K562 (cell line): ENCODE measurements at regions not wholly inside any gene's neighbourhood (a gene's known extent, or its start where the extent isn't known, plus 50 kb on each side); places are given as distances from the start of the nearest gene placed in this dataset.

ENCODE experiments used
- ATAC-seq: fragments of 200-7000 bp; cut with Tn5 transposase; 3 replicates; pipeline ENCODE4 v1.9.1; 2020; ENCODE audit warnings: moderate library complexity
- BruUV-seq: library from RNA; stranded (reverse); fragments of 400-500 nt; replicated peaks from 2 replicates; lab custom pipeline; 2021; lab: Mats Ljungman, UMichigan
- CTCF ChIA-PET: fragments of 300-600 bp; formaldehyde crosslinking; extraction: SDS; loops from one replicate; lab custom pipeline; 2021; ENCODE audit warnings: low intra/inter-chr PET ratio; lab: Yijun Ruan, JAX
- POLR2A ChIA-PET: fragments of 300-600, 350-650 bp; sonication (Branson Sonifier 250); formaldehyde crosslinking; extraction: SDS; loops from one replicate; lab custom pipeline; 2021; ENCODE audit warnings: antibody characterized with exemption, inconsistent platforms; lab: Yijun Ruan, JAX
- DNase-seq, 4 experiments: peaks; one replicate each; pipeline versions ENCODE4 v3.0.0 to v3.0.0-alpha.2; 2011 to 2018; ENCODE audit warnings: low spot score in 3 of 4, mixed read lengths in 3 of 4; ENCODE audit errors: extremely low read depth in 1 of 4
- FAIRE-seq: peaks from 2 replicates; lab custom pipeline; 2011; peaks lifted over from hg19 to GRCh38; lab: Jason Lieb, UNC
- H2AFZ ChIP-seq: 2 replicates; pipeline ENCODE4 v1.6.0; 2011; ENCODE audit warnings: low read depth, low read length, control low read depth, inconsistent platforms
- H3K27ac ChIP-seq: fragments of 200-600 bp; 3 replicates; pipeline ENCODE4 v1.8.0; 2011; ENCODE audit warnings: low read depth, mild to moderate bottlenecking, control low read depth, inconsistent platforms, low read length, moderate library complexity, mixed read lengths; ENCODE audit errors: extremely low read depth
- H3K27me3 ChIP-seq, 2 experiments: fragments of 300-600 bp in 1 of 2; 2 replicates in 1 of 2; 3 replicates in 1 of 2; pipeline versions ENCODE4 v1.6.0 to v1.8.0; 2011; ENCODE audit warnings: inconsistent platforms in 2 of 2, low read length in 2 of 2, mild to moderate bottlenecking in 1 of 2, mixed read lengths in 1 of 2, moderate library complexity in 1 of 2; ENCODE audit not compliant: control insufficient read depth in 2 of 2, insufficient read depth in 2 of 2
- H3K36me3 ChIP-seq: fragments of 300-600 bp; 3 replicates; pipeline ENCODE4 v1.8.0; 2011; ENCODE audit warnings: mild to moderate bottlenecking, low read length, inconsistent platforms; ENCODE audit not compliant: control insufficient read depth, insufficient read depth
- H3K4me1 ChIP-seq, 2 experiments: fragments of 200-600 bp in 1 of 2; replicated peaks in 1 of 2; 2 replicates in 1 of 2; 3 replicates in 1 of 2; pipeline versions ENCODE4 v1.5.1 to v1.8.0; 2011; ENCODE audit warnings: inconsistent platforms in 2 of 2, low read length in 2 of 2, mild to moderate bottlenecking in 1 of 2, mixed read lengths in 1 of 2, moderate library complexity in 1 of 2; ENCODE audit not compliant: control insufficient read depth in 2 of 2, insufficient read depth in 2 of 2
- H3K4me2 ChIP-seq: 2 replicates; pipeline ENCODE4 v1.6.1; 2011; ENCODE audit warnings: low read length, control low read depth, inconsistent platforms, mixed read lengths; ENCODE audit not compliant: insufficient read depth
- H3K4me3 ChIP-seq: fragments of 200-600 bp; sonication (generic), shearing (Covaris generic); 2 replicates; pipeline ENCODE4 v1.5.1; 2016; ENCODE audit warnings: control low read depth, inconsistent platforms
- H3K79me2 ChIP-seq: fragments of 200-600 bp; 3 replicates; pipeline ENCODE4 v1.8.0; 2011; ENCODE audit warnings: low read length, inconsistent platforms; ENCODE audit not compliant: control insufficient read depth, insufficient read depth
- H3K9ac ChIP-seq, 2 experiments: 2 replicates each; pipeline versions ENCODE4 v1.6.0 to v1.6.1; 2011; ENCODE audit warnings: low read depth in 2 of 2, low read length in 2 of 2, control low read depth in 1 of 2, inconsistent platforms in 1 of 2, mild to moderate bottlenecking in 1 of 2, mixed read lengths in 1 of 2; ENCODE audit not compliant: insufficient read depth in 1 of 2
- H3K9me1 ChIP-seq: one replicate; pipeline ENCODE4 v1.6.0; 2011; ENCODE audit warnings: inconsistent platforms, mild to moderate bottlenecking, low read length, moderate library complexity; ENCODE audit not compliant: control insufficient read depth, insufficient read depth
- H3K9me3 ChIP-seq: replicated peaks from 2 replicates; pipeline ENCODE4 v1.5.1; 2011; ENCODE audit warnings: low read depth, low read length, inconsistent platforms; ENCODE audit not compliant: control insufficient read depth, insufficient read depth
- H4K20me1 ChIP-seq: replicated peaks from 2 replicates; pipeline ENCODE4 v1.6.1; 2011; ENCODE audit warnings: low read length, inconsistent platforms, mixed read lengths; ENCODE audit not compliant: control insufficient read depth, insufficient read depth
- BACH1 ChIP-seq: fragments of 200-800 bp; sonication (Bioruptor generic); IDR thresholded peaks from 2 replicates; pipeline ENCODE4 v1.6.1; 2016; ENCODE audit warnings: missing genetic modification characterization, missing compliant biosample characterization
- BRF1 ChIP-seq: IDR thresholded peaks from 3 replicates; pipeline ENCODE4 v1.6.1; 2011; ENCODE audit warnings: borderline replicate concordance, mild to moderate bottlenecking; ENCODE audit not compliant: insufficient read length; ENCODE audit errors: extremely low read depth
- CHD1 ChIP-seq: fragments of 200-600 bp; sonication (generic); IDR thresholded peaks from one replicate; pipeline ENCODE4 v1.6.1; 2012; ENCODE audit warnings: mild to moderate bottlenecking, moderate library complexity, low read length, inconsistent platforms
- CREM ChIP-seq: IDR thresholded peaks from 2 replicates; pipeline ENCODE4 v1.6.1; 2014; ENCODE audit warnings: antibody characterized with exemption, low read depth
- KLF10 ChIP-seq: fragments of 250-450 bp; sonication (Bioruptor Pico); IDR thresholded peaks from 2 replicates; pipeline ENCODE4 v1.6.1; 2021; ENCODE audit warnings: matching md5 sums
- MEF2D ChIP-seq: conservative IDR thresholded peaks from 2 replicates; pipeline ENCODE4 v1.6.1; 2016; ENCODE audit warnings: low read depth, missing genetic modification characterization, missing compliant biosample characterization
- MXI1 ChIP-seq: IDR thresholded peaks from 2 replicates; pipeline ENCODE4 v1.6.1; 2011; ENCODE audit warnings: low read depth, mild to moderate bottlenecking, improper control_type of control experiment, low read length
- NELFE ChIP-seq: IDR thresholded peaks from 2 replicates; pipeline ENCODE4 v1.6.1; 2011; ENCODE audit warnings: mild to moderate bottlenecking; ENCODE audit not compliant: insufficient read depth, insufficient read length
- PCBP2 ChIP-seq: fragments of 200-400 bp; formaldehyde crosslinking; IDR thresholded peaks from 2 replicates; pipeline ENCODE4 v1.6.1; 2018; ENCODE audit warnings: low read length, low read depth, mild to moderate bottlenecking, moderate library complexity; ENCODE audit not compliant: poor library complexity, severe bottlenecking
- RNF2 ChIP-seq: sonication (generic); IDR thresholded peaks from 2 replicates; pipeline ENCODE4 v1.6.1; 2016
- SAFB2 ChIP-seq: fragments of 200-400 bp; formaldehyde crosslinking; IDR thresholded peaks from 2 replicates; pipeline ENCODE4 v1.6.1; 2018; ENCODE audit warnings: borderline replicate concordance, low read length, low read depth, moderate library complexity; ENCODE audit not compliant: severe bottlenecking
- ZFP1 ChIP-seq: fragments of 450-650 bp; formaldehyde crosslinking; IDR thresholded peaks from 2 replicates; pipeline ENCODE4 v1.4.0; 2020; ENCODE audit warnings: mild to moderate bottlenecking, mixed read lengths
- WGBS: fragments of 100-300 bp; shearing (Covaris generic); methylation state at CpG from one replicate; pipeline ENCODE4 v1.1.6; 2016; ENCODE audit warnings: low coverage, mixed read lengths; ENCODE audit not compliant: insufficient coverage; ENCODE audit errors: missing lambda C conversion rate; 5-methylcytosine and 5-hydroxymethylcytosine counted together
- in situ Hi-C: fragments of 300-500 bp; cut with MboI; formaldehyde crosslinking; loops from 4 replicates; pipeline ENCODE4 v1.15.0; 2018; ENCODE audit warnings: inconsistent platforms, mixed read lengths
- intact Hi-C: fragments of 100-400 bp; cut with micrococcal nuclease; formaldehyde crosslinking; loops from 2 replicates; pipeline ENCODE4 v1.14.2; 2022
- TF ChIP-seq, protein P1 (sequence below): sonication (generic); formaldehyde crosslinking; IDR thresholded peaks from 2 replicates; pipeline ENCODE4 v1.8.0; 2022; ENCODE audit warnings: mild to moderate bottlenecking, missing genetic modification reagents

- 0% methylated on average over 2 of the region's 2 CpGs for WGBS
- Histone ChIP-seq H3K4me1 (no peaks in the 10 kb centered on the region), H3K79me2 (no peaks in the 10 kb centered on the region), H3K27ac (no peak overlapping the region), H3K4me2 (no peak overlapping the region), H3K4me3 (no peak overlapping the region), H4K20me1 (no peaks in the 10 kb centered on the region), H3K9me1 (no peaks in the 10 kb centered on the region), H2AFZ (no peak overlapping the region), H3K36me3 (no peaks in the 10 kb centered on the region), H3K9me3 (no peaks in the 10 kb centered on the region), H3K27me3 (no peaks in the 10 kb centered on the region), H3K9ac (no peak overlapping the region)
- no TSS peak for BruUV-seq
- FAIRE-seq (no peak), DNase-seq (no peak), ATAC-seq (no peak)
- intact Hi-C loops (no loop called here), in situ Hi-C loops (no loop called here)
- CTCF ChIA-PET, result no interaction called here
- POLR2A ChIA-PET, result no interaction called here
- no peak for TF ChIP-seq CREM
- TF ChIP-seq KLF10 (CRISPR knock-in tag), result no peak
Measured at GRCh38 chr2:217664761-217665160, 338.0 kb downstream of the TNS1 start.

GRCh38 chr2:217662984-217663602, 339.7 kb downstream of the TNS1 start:
- Histone ChIP-seq H4K20me1 (no peaks in the 10 kb centered on the region), H3K9ac (no peak overlapping the region), H3K9me3 (no peaks in the 10 kb centered on the region), H3K27ac (no peak overlapping the region), H3K4me2 (no peak overlapping the region), H3K4me3 (no peak overlapping the region), H3K79me2 (no peaks in the 10 kb centered on the region), H3K27me3 (no peaks in the 10 kb centered on the region), H3K4me1 (no peaks in the 10 kb centered on the region), H2AFZ (no peak overlapping the region), H3K36me3 (no peaks in the 10 kb centered on the region), H3K9me1 (no peaks in the 10 kb centered on the region)
- no peak for ATAC-seq
- in situ Hi-C loops, result no loop called here
- CTCF ChIA-PET, result no interaction called here
- no peak for FAIRE-seq
- DNase-seq, result no peak
- whole genome bisulfite sequencing, result 0% methylated on average over 3 of the region's 3 CpGs
- intact Hi-C loops, result no loop called here
- POLR2A ChIA-PET, result no interaction called here
- no TSS peak for BruUV-seq
- TF ChIP-seq RNF2 (no peak), BRF1 (no peak), MEF2D (tag) (no peak), NELFE (no peak), PCBP2 (no peak), CHD1 (no peak), BACH1 (tag) (no peak), SAFB2 (no peak), MXI1 (no peak), ZFP1 (CRISPR knock-in tag) (no peak)
- TF ChIP-seq, protein P1, sequence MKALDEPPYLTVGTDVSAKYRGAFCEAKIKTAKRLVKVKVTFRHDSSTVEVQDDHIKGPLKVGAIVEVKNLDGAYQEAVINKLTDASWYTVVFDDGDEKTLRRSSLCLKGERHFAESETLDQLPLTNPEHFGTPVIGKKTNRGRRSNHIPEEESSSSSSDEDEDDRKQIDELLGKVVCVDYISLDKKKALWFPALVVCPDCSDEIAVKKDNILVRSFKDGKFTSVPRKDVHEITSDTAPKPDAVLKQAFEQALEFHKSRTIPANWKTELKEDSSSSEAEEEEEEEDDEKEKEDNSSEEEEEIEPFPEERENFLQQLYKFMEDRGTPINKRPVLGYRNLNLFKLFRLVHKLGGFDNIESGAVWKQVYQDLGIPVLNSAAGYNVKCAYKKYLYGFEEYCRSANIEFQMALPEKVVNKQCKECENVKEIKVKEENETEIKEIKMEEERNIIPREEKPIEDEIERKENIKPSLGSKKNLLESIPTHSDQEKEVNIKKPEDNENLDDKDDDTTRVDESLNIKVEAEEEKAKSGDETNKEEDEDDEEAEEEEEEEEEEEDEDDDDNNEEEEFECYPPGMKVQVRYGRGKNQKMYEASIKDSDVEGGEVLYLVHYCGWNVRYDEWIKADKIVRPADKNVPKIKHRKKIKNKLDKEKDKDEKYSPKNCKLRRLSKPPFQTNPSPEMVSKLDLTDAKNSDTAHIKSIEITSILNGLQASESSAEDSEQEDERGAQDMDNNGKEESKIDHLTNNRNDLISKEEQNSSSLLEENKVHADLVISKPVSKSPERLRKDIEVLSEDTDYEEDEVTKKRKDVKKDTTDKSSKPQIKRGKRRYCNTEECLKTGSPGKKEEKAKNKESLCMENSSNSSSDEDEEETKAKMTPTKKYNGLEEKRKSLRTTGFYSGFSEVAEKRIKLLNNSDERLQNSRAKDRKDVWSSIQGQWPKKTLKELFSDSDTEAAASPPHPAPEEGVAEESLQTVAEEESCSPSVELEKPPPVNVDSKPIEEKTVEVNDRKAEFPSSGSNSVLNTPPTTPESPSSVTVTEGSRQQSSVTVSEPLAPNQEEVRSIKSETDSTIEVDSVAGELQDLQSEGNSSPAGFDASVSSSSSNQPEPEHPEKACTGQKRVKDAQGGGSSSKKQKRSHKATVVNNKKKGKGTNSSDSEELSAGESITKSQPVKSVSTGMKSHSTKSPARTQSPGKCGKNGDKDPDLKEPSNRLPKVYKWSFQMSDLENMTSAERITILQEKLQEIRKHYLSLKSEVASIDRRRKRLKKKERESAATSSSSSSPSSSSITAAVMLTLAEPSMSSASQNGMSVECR (CRISPR knock-in tag), result no peak
